ENCODE measurements at regions not wholly inside any gene's neighbourhood (a gene's known extent, or its start where the extent isn't known, plus 50 kb on each side); places are given as distances from the start of the nearest gene placed in this dataset.

GRCh38 chr14:76948213-76948947 lies 80.1 kb downstream of the IRF2BPL start:
- no peak for DNase-seq (ENCODE audit: extremely low read depth, low read depth)
- no peak for TF ChIP-seq CTCF (IDR thresholded peaks at IDR 0.05; ENCODE audit: low read depth, low read length)

GRCh38 chr14:76947838-76948184 lies 80.7 kb downstream of the IRF2BPL start:
- DNase-seq (ENCODE audit: extremely low read depth, low read depth): no peak
- TF ChIP-seq CTCF (IDR thresholded peaks at IDR 0.05; ENCODE audit: low read depth, low read length): no peak

GRCh38 chr14:76947078-76947837 lies 81.2 kb downstream of the IRF2BPL start:
- TF ChIP-seq CTCF (IDR thresholded peaks at IDR 0.05; ENCODE audit: low read depth, low read length): peak; percentile 49
- peak; percentile 56 for DNase-seq (ENCODE audit: extremely low read depth, low read depth)

- no peak for TF ChIP-seq CTCF (IDR thresholded peaks at IDR 0.05; ENCODE audit: low read depth, low read length)
These were observed 81.8 kb downstream of the IRF2BPL start for GRCh38 chr14:76946753-76947077.

GRCh38 chr14:76943072-76943471 lies 85.4 kb downstream of the IRF2BPL start:
- no peak for TF ChIP-seq CTCF (IDR thresholded peaks at IDR 0.05; ENCODE audit: low read depth, low read length)

More at GRCh38 chr14:76946753-76947077, 81.8 kb downstream of the IRF2BPL start:
- no peak for DNase-seq (ENCODE audit: extremely low read depth, low read depth)

GRCh38 chr14:76941946-76942805 lies 86.3 kb downstream of the IRF2BPL start:
- no peak for TF ChIP-seq CTCF (IDR thresholded peaks at IDR 0.05; ENCODE audit: low read depth, low read length)
- no peak for DNase-seq (ENCODE audit: extremely low read depth, low read depth)

More at GRCh38 chr14:76943072-76943471, 85.4 kb downstream of the IRF2BPL start:
- DNase-seq (ENCODE audit: extremely low read depth, low read depth): no peak
